Stimulated activated CD4-positive, alpha-beta T cell treated with anti-CD3 and anti-CD28 coated beads, Interleukin-15, amount 100 ng/mL, for 1 hour (primary cell): ENCODE measurements at regions not wholly inside any gene's neighbourhood (a gene's known extent, or its start where the extent isn't known, plus 50 kb on each side); places are given as distances from the start of the nearest gene placed in this dataset.
"Not testable (repeated sequence)": the region's sequence is repeated elsewhere in the genome, so short reads cannot be mapped to it uniquely, and the experiment has no call there.

Source experiments
- DNase-seq, 2 donors: peaks; one replicate each; pipeline ENCODE4 v3.0.0-alpha.2; 2020; ENCODE audit warnings: low read depth in 1 of 2, low spot score in 1 of 2

DNA sequence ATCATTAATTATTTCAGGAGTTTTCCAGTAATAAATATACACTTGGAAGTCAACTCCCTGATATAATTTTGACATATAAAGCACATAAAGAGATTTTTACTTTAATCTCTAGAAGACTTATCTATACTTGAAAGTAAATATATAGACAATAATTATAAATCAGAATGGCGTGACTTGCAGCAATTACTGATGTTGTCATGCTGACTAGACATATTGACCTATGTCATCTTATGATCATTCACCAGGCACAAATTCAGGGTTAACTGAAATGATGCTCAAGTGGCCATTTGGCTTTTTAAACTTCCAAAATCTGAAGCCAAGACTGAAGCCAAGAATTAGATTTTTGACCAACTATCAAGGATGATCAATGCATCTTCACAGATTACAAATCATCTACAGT, 192.2 kb downstream of the MCHR2 start:
- DNase-seq = no peak

DNA sequence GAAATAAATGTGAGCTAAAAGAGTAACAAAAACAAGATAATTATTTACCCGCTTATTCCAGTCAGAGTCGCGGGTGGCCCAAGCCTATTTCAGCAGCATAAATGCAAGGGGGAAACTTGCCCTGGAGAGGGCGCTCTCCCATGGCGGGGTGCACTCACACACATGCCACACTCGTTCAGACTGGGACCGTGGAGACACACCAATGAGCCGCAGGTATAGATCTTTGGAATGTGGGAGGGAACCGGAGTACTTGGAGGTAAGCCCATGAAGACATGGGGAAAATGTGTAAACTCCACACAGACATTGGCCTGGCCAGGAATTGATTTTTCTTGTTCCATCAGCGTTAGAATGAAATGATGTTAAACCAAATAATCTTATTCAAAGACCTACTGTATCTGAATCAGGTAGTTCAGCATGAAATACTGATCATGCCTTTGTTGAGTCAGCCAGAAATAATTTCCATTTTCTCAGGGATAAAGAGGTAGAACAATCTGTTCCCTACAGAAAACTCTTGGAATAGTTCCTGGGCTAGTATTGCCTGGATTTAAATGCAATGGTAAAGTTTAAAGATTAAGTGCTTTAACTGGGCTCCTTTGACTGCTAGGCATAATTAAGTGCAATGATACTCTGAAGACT, 191.5 kb downstream of the MCHR2 start:
- no peak for DNase-seq

DNA sequence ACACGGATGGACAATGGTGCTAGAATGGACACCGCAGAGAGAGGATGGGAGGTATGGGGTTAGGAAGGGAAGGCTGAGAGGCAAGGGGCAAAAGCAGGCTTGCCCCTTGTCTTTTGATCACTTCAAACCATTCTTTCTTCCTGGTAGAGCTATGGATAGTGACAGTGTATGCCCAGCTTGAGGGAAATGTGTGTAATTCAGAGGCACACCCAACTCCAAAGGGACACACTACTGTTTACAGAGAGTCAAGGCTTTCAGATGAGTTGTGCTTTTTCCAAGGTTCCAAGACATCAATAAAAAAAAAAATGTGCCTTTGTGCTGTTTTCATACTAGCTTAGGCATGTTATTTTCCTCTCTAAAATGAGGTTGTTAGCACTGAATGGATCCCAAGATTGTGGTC, 185.0 kb downstream of the MCHR2 start:
- DNase-seq = no peak

DNA sequence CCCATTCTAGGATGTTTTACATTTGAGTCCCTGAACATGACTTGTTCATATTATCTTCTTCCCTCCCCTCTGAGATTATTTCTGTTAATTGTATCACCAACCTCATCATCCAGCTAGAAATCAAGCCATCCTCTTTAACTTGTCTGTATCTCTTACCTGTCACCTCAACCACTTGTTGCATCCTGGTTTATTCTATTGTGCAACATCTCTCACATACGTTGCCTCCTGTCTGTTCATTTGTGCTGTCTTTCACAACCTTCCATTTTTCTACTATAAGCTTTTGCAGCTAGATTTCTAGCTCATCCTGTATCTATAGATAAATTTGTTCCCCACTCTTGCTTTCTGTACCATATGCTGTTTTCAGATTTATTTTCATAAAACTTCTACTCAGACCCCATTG, 183.7 kb downstream of the MCHR2 start:
- no peak for DNase-seq

DNA sequence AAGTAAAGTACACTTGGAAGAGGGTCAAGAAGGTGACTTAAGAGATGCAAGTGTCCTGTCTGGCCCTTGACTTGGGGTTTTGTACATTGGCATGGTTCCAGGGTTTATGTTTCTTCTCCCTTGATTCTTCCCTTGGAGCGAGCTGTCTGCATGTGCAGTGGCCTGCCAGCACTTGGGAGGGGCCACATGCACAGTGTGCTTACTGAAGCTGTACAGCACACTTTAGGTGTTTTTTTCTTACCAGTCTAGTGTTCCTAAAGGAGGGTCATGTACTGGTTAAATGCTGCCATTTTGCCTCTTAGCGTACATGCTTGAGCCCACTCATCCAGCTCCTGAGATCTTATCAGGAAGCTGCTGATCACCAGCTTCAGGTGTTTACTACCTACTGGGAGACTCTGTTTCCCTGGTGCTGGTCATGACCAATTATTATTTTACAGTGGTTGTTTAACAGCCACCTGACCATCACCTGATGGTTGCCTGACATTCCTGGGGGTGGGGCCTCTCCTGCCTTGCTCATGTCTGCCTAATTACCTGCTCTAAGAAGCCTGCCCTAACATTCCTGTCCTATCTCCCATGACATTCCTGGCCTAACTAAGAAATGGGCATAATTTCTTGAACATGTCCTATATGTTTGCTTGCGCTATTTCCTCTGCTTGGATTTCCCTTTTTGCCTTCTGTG, 182.9 kb downstream of the MCHR2 start:
- no peak for DNase-seq

DNA sequence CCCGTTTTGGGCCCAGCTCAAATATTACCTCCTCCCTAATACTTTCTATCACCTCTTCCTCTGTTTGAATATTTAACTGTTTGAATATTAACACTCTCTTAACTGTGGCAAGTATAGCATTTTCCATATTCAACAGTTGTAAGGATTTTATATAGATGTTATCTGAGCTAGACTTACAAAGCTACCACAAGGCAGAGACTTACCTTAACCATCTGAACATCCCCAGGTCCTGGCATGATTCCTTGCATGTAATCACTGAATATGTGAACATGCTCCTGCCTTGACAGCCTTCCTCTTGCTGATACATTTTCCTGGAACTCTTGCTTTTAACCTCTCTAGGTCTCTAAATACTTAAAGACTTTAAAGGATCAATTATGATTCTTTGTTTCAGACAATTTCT, 182.4 kb downstream of the MCHR2 start:
- no peak for DNase-seq

DNA sequence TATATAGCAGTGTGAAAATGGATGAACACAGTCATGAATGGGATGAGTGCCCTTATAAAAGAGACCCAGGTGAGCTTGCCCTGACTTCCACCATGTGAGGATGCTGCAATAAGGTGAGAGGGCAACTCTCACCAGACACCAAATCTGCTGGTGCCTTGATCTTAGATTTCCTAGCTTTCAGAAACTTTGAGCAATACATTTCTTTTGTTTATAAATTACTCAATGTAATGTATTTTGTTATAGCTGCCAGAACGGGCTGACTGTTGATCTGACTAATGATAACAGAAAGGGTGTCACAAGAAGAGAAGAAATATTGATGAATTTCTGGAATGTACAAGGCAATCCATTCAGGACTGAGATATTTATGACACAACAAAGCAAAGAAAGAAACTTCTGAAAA, 180.5 kb downstream of the MCHR2 start:
- no peak for DNase-seq

DNA sequence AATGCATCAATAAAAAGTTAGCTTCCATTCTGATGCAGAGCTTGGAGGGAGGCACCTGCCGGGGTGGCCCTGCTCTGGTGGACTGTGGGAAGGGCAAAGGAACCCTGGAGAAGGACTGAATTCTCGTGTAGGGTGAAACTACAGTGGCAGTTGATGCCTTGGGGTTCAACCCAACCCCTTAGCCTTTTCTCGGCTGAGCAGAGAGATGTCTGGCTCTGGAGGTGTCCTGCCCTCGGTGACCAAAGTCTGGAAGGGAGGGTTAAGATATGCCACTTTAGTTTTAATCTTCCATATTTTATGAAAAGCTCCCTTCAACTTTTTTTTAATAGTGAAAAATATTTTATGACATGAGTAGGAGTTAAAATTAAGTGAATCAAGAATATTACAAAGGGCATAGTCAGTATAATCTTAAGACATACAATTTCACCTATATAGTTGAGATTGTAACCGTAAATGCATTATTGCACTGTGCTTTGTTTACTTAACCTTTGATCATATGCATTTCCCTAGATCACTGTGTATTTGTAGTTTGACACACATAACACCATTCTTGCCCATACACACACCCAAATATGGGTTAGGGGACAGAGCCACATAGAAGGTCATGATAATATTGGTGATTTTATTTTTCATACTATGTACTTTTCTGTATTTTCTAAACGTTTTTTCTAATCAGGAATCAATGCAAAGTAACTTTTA, 179.6 kb downstream of the MCHR2 start:
- no peak for DNase-seq

DNA sequence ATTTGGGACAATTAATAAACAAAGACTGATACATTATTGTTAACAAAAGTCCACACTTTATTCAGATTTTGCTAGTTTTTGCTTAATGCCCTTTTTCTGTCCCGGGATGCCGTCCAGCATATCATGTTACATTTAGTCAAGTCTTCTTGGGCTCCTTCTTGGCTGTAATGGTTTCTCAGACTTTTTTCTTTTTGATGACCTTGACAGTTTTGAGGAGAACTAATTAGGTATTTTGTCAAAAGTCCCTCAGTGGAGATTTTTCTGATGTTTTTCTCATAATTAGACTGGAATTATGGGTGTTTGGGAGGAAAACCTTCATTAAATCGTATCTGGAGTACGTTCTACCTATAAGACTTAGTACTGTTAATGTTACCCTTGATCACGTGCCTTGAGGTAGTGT, 177.2 kb downstream of the MCHR2 start:
- DNase-seq = no peak

DNA sequence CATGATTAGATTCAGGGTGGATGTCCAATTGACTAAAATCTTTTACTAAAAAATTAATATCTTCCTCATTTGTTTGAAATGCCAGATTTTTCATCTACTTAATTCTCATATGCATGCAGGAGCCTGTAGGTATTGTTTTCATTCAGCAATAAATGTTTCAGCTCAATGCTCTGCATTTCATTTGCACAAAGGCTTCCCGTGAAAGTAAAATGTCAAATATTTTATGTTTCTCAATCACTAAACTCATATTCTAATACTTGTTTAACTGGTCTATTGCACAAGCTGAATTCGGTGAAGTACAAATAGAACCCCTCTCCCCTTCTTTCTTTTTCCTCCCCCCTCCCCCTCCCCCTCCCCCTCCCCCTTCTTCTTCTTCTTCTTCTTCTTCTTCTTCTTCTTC, 175.9 kb downstream of the MCHR2 start:
- DNase-seq = no peak

DNA sequence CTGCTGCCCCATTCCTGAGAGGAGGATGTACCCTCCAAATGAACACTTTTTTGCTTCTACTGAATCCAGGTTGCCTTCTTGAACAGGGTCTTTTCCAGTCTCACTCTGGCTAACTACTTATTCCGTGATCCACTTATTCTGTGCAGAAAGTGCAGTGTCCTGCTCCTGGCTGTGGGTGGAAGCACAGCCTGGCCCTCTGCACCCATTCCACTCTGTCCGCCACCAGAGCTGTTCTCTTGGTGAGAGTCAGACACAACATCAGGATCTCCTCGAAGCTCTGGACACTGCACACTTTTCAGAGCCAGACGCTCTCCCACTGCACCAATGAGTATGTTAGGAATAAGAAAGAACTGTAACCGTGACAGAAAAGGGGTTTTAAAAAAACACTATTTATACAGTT, 174.2 kb downstream of the MCHR2 start:
- DNase-seq = no peak

DNA sequence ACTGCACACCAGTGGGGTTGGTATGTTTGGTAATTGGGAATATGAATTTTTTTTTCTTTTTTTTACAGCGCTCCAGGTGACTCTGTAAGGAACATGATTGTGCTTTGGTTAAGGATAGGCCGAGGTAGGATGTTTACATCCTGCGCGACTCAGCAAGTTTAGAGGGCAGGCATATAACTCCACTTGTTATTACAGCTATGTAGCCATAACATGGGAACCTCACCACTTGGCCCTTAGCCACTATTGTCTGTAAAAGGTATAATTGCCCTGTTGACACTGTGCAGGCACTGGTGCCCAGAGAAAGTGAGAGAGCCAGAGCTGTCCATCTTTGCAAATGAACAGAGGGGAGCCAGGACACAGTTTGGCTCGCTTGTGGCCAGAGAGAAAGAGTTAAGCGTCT, 172.9 kb downstream of the MCHR2 start:
- no peak for DNase-seq

DNA sequence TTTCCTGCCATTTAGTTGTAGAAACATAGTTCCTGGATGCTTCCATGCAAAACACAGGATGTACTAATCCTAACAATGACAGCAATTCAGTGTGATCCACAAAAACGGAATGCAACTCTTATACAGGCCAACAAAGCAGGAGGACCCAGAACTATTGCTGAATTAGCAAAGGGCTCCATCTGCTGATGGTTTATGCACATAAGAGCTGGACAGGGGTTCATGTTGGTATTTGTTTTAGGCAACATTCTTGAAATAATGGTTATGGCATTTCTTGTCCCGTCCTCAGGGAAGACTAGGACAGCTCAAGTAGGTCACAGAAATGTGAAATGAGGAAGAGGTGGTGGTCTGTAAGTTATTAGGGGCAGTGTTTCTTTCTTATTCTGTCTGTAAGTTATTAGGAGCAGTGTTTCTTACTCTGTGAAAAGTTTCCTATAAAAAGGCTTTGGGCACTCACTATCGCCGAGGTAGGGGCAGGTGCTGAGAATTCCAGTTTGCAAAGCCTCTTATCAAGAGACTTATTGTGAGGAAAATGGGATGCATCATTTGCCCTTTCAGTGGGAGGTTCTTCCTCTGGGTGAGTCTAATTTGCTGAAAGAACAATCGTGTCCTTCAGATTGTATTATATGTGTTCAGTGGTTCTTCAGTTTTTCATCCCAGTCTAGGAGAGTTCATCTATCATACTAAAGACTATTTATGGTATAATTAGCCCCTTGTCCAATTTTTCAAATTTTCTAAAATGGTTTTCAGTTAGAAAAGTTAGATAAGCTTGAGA, 171.1 kb downstream of the MCHR2 start:
- DNase-seq = no peak

DNA sequence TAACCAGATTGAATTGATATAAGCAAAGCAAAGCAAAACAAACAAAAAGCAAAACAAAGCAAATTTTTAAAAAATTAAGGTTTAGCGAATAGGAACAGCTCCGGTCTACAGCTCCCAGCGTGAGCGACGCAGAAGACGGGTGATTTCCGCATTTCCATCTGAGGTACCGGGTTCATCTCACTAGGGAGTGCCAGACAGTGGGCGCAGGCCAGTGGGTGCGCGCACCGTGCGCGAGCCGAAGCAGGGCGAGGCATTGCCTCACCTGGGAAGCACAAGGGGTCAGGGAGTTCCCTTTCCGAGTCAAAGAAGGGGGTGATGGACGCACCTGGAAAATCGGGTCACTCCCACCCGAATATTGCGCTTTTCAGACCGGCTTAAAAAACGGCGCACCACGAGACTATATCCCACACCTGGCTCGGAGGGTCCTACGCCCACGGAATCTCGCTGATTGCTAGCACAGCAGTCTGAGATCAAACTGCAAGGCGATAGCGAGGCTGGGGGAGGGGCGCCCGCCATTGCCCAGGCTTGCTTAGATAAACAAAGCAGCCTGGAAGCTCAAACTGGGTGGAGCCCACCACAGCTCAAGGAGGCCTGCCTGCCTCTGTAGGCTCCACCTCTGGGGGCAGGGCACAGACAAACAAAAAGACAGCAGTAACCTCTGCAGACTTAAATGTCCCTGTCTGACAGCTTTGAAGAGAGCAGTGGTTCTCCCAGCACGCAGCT, 170.3 kb downstream of the MCHR2 start:
- not testable (repeated sequence) for DNase-seq

DNA sequence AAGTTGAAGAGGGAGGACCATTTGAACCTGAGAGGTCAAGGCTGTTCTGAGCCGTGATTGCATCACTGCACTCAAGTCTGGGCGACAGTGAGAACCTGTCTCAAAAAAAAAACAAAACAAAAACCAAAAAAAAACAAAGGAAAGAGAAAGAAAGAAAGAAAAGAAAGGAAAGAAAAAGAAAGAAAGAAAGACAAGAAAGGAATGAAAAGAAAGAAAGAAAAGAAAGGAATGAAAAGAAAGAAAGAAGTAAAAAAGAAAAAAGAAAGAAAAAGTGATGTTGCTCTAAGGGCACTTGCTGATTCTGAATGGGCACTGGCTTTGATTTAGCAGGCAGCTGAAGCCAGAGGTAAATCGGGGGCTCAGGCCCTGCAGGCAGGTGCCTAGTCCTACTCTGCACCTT, 161.0 kb downstream of the MCHR2 start:
- DNase-seq = no peak

DNA sequence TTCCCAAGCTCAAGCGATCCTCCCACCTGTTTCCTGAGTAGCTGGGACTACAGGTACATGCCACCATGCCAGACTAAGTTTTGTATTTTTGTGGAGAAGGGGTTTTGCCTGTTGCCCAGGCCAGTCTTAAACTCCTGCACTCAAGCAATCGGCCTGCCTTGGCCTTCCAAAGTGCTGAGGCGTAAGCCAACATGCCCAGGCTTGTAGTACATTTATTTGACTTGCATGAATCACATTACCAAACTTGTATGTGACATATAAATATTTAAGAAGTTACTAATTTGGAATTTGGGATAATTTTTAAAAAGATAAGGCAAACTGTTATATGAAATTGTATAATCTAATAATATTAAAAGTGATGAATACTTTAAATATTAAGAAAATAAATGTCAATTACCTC, 157.6 kb downstream of the MCHR2 start:
- no peak for DNase-seq

DNA sequence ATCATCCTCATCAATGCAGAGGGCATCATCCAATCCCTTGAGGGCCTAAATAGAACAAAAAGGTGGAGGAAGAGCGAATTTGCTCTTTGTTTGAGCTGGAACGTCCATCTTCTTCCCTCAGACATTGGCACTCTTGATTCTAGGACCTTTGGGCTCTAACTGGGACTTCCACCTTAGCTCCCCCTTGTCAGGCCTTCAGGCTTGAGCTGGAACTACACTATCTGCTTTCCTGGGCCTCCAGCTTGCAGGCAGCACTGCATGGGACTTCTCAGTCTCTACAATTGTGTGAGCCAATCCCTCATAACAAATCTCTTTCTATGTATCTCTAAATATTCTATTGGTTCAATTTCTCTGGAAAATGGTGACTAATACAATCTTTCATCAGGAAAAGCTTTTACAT, 155.4 kb downstream of the MCHR2 start:
- no peak for DNase-seq

DNA sequence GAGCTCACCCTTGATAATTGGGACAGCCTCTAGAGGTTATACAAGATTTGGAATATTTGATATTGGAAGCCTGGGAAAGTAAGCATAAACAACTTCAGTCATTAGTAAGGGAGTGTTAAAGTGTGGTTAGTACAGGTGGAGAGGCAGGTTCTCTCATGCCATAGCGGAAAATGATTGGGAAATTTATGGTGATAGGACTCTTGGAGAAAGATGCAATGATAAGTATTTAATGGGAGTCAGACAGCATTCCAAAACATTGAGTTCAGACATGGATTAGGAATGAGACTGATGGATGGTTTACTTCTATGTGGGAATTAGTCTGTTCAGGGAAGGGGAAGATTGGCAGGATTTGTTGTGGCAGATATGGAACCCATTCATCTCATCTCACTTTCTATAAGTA, 152.7 kb downstream of the MCHR2 start:
- no peak for DNase-seq

DNA sequence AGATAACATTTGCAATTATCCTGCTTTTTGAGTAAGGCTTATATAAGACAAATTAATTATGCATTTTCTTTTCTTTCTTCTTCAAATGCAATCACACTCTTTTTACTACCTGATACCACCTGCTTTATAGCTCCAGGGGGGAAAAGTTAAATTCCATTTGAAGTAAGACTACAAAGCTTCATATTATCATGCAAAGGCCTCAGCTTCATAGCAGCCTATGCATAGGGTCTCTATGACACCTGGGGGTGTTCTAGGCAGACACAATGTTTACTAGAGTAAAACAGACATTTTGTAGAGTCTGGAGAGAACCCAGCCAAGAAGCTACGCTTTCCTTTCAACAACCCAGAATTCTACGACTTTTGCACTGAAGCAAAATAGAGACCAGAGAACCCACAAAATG, 148.0 kb downstream of the MCHR2 start:
- no peak for DNase-seq

DNA sequence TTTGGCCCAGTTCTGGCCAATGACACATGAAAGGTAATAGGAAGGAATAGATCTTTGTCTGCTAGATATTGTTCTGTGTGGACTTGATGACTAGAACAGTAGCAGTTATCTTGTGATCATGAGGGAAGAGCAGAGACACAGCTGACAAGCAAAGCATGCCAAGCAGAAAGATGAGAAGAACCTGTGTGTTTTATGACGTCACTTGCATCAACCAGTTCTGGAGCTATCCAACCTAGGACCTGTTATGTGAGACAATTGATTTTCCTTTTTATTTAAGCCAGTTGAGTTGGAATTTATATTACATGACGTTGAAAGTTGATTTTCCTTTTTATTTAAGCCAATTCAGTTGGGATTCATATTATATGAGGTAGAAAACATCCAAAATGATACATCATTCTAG, 143.2 kb downstream of the MCHR2 start:
- no peak for DNase-seq

DNA sequence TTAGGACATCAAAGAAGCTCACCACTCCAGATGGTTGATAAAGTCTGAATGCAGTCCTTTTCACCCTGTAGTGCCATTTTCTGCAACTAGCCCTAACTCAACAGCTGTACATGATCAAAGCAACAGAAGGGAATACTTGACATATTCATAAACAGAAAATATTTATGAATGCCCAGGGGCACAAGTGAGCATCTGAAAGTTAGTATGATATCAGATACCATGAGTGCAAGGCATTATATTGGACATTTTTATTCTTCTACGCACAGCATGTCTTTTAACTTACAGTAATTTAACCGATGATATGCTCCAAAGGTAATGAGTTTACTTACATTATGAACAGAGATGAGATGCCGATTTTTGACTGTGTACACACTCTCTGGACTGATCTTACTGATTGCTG, 142.0 kb downstream of the MCHR2 start:
- DNase-seq = no peak
